HFFc6 (cell line): ENCODE measurements at regions not wholly inside any gene's neighbourhood (a gene's known extent, or its start where the extent isn't known, plus 50 kb on each side); places are given as distances from the start of the nearest gene placed in this dataset.

Experiments used
- DNase-seq: peaks from one replicate; pipeline ENCODE4 v3.0.0-alpha.2; 2018
- H3K27ac Mint-ChIP-seq: 2 replicates; pipeline ENCODE4 v1.8.0; 2020; ENCODE audit warnings: mild to moderate bottlenecking, mixed read lengths
- H3K27me3 Mint-ChIP-seq: 2 replicates; pipeline ENCODE4 v1.8.0; 2021; ENCODE audit warnings: mild to moderate bottlenecking, moderate library complexity, mixed read lengths; ENCODE audit not compliant: insufficient read depth
- H3K36me3 Mint-ChIP-seq: 2 replicates; pipeline ENCODE4 v1.8.0; 2021; ENCODE audit warnings: low read depth, mixed read lengths
- H3K4me1 Mint-ChIP-seq: 2 replicates; pipeline ENCODE4 v1.8.0; 2020; ENCODE audit warnings: low read depth, mixed read lengths
- H3K4me3 Mint-ChIP-seq: 2 replicates; pipeline ENCODE4 v1.8.0; 2020; ENCODE audit warnings: mild to moderate bottlenecking, moderate library complexity, mixed read lengths
- H3K9me3 Mint-ChIP-seq: 2 replicates; pipeline ENCODE4 v1.8.0; 2020; ENCODE audit warnings: mild to moderate bottlenecking, mixed read lengths
- CTCF ChIP-seq: fragments of 200-600 bp; sonication (generic); IDR thresholded peaks from 2 replicates; pipeline ENCODE4 v1.5.0; 2021; ENCODE audit warnings: antibody characterized with exemption, mild to moderate bottlenecking

- Mint-ChIP-seq H3K36me3 (no peaks in the 10 kb centered on the region; the same call in 1 of the 2 replicates), H3K27me3 (peaks cover 1% of the 10 kb centered on the region; the same call in 1 of the 2 replicates), H3K9me3 (peaks cover 64% of the 10 kb centered on the region), H3K27ac (no peak overlapping the region), H3K4me1 (no peaks in the 10 kb centered on the region), H3K4me3 (no peak overlapping the region)
- TF ChIP-seq CTCF: no peak
- DNase-seq: no peak
Measured at GRCh38 chr18:37953876-37954275, 388.3 kb upstream of the CELF4 start.

GRCh38 chr18:37948471-37948870 lies 382.9 kb upstream of the CELF4 start:
- no peak overlapping the region for H3K4me3 Mint-ChIP-seq
- H3K4me1 Mint-ChIP-seq: no peaks in the 10 kb centered on the region
- H3K27me3 Mint-ChIP-seq: no peaks in the 10 kb centered on the region
- H3K36me3 Mint-ChIP-seq: peaks cover 4% of the 10 kb centered on the region; the same call in 1 of the 2 replicates
- H3K27ac Mint-ChIP-seq: no peak overlapping the region
- DNase-seq: no peak
- peaks cover 55% of the 10 kb centered on the region for H3K9me3 Mint-ChIP-seq
- TF ChIP-seq CTCF: no peak

GRCh38 chr18:37946324-37946723 lies 380.7 kb upstream of the CELF4 start:
- Mint-ChIP-seq H3K36me3 (peaks cover 4% of the 10 kb centered on the region; the same call in 1 of the 2 replicates), H3K27ac (no peak overlapping the region), H3K27me3 (no peaks in the 10 kb centered on the region), H3K9me3 (peaks cover 45% of the 10 kb centered on the region), H3K4me1 (no peaks in the 10 kb centered on the region), H3K4me3 (no peak overlapping the region)
- no peak for TF ChIP-seq CTCF
- DNase-seq: no peak

GRCh38 chr18:37944700-37945270 lies 379.2 kb upstream of the CELF4 start:
- Mint-ChIP-seq H3K4me3 (no peak overlapping the region), H3K36me3 (peaks cover 4% of the 10 kb centered on the region; the same call in 1 of the 2 replicates), H3K27me3 (no peaks in the 10 kb centered on the region), H3K9me3 (peaks cover 45% of the 10 kb centered on the region), H3K27ac (no peak overlapping the region), H3K4me1 (no peaks in the 10 kb centered on the region)
- DNase-seq: no peak
- TF ChIP-seq CTCF: no peak

- H3K9me3 Mint-ChIP-seq: peaks cover 31% of the 10 kb centered on the region
- no peaks in the 10 kb centered on the region for H3K4me1 Mint-ChIP-seq
- TF ChIP-seq CTCF: no peak
- no peak for DNase-seq
- H3K4me3 Mint-ChIP-seq: no peak overlapping the region
- peaks cover 10% of the 10 kb centered on the region for H3K36me3 Mint-ChIP-seq
- no peaks in the 10 kb centered on the region for H3K27me3 Mint-ChIP-seq
- no peak overlapping the region for H3K27ac Mint-ChIP-seq
Measured at GRCh38 chr18:37937287-37937686, 371.7 kb upstream of the CELF4 start.
